ENCODE measurements at regions not wholly inside any gene's neighbourhood (a gene's known extent, or its start where the extent isn't known, plus 50 kb on each side); places are given as distances from the start of the nearest gene placed in this dataset.

GRCh38 chr10:111789821-111790220 lies 393.7 kb downstream of the GPAM start:
- Histone ChIP-seq H2BK120ac (replicated peaks; ENCODE audit: low read depth, low read length) (no peak overlapping the region), H3K23me2 (ENCODE audit: low read depth, low read length) (no peaks in the 10 kb centered on the region), H3K79me2 (ENCODE audit: control insufficient read depth in 1 of 2, insufficient read depth in 2 of 2, low read length in 2 of 2) (no peaks in the 10 kb centered on the region), H2BK12ac (ENCODE audit: low read depth, low read length) (no peak overlapping the region), H3K4me3 (ENCODE audit: extremely low read depth in 1 of 4, insufficient read depth in 2 of 4, low read depth in 3 of 4, low read length in 4 of 4) (no peak overlapping the region), H4K91ac (replicated peaks; ENCODE audit: insufficient read length, low read length) (no peak overlapping the region), H2AFZ (ENCODE audit: low read length) (no peak overlapping the region; the same call in 1 of the 2 replicates), H4K8ac (ENCODE audit: extremely low read depth, insufficient read depth, low read length) (no peak overlapping the region), H3K23ac (ENCODE audit: insufficient read length) (no peak overlapping the region), H2BK20ac (ENCODE audit: low read length) (no peak overlapping the region), H3K9me3 (ENCODE audit: insufficient read depth in 2 of 2, low read depth in 1 of 2, low read length in 1 of 2) (no peaks in the 10 kb centered on the region), H3K4me2 (ENCODE audit: insufficient read depth in 1 of 2, low read depth in 2 of 2, low read length in 2 of 2) (no peak overlapping the region), H2AK5ac (ENCODE audit: low read depth, low read length) (no peak overlapping the region), H3K4me1 (replicated peaks in 1 of 4; ENCODE audit: control insufficient read depth in 3 of 4, insufficient read depth in 4 of 4, low read length in 3 of 4) (peaks cover 0 to 5% (median 0%) of the 10 kb centered on the region in 4 experiments; a peak in 1 of 7 replicates), H3K27me3 (replicated peaks in 1 of 4; ENCODE audit: control insufficient read depth in 3 of 4, extremely low read depth in 1 of 4, insufficient read depth in 3 of 4, low read length in 3 of 4) (no peaks in the 10 kb centered on the region), H3K9ac (replicated peaks in 1 of 4; ENCODE audit: extremely low read depth in 1 of 4, low read depth in 3 of 4, low read length in 3 of 4) (no peak overlapping the region), H3K18ac (ENCODE audit: extremely low read depth, low read length) (no peak overlapping the region), H3K4ac (replicated peaks; ENCODE audit: insufficient read length, low read depth, low read length) (no peak overlapping the region), H3K14ac (ENCODE audit: insufficient read length) (no peak overlapping the region), H2BK5ac (ENCODE audit: low read depth, low read length) (no peak overlapping the region), H2BK15ac (ENCODE audit: low read length) (no peak overlapping the region), H3K27ac (ENCODE audit: low read depth, low read length) (no peak overlapping the region), H3K36me3 (ENCODE audit: control insufficient read depth in 2 of 4, insufficient read depth in 4 of 4, low read length in 3 of 4) (no peaks in the 10 kb centered on the region), H3K56ac (replicated peaks; ENCODE audit: insufficient read length, low read depth, low read length) (no peak overlapping the region), H4K5ac (ENCODE audit: insufficient read length, low read depth, low read length) (no peak overlapping the region), H4K20me1 (replicated peaks in 1 of 2; ENCODE audit: control insufficient read depth in 1 of 2, insufficient read depth in 2 of 2, low read length in 2 of 2) (no peaks in the 10 kb centered on the region), H3K79me1 (ENCODE audit: low read depth, low read length) (no peaks in the 10 kb centered on the region)
- ChIA-PET POLR2A (ENCODE audit: partially characterized antibody) (no interaction called here), CTCF (ENCODE audit: partially characterized antibody) (no interaction called here)
- FAIRE-seq: no peak
- DNase-seq (ENCODE audit: low read depth in 1 of 2, low spot score in 2 of 2): no peak
- TF ChIP-seq SUZ12 (IDR thresholded peaks at IDR 0.05; ENCODE audit: low read length) (no peak), CTBP2 (IDR thresholded peaks at IDR 0.05; ENCODE audit: borderline replicate concordance, insufficient read depth, insufficient read length, low read length) (no peak), HDAC2 (IDR thresholded peaks at IDR 0.05; ENCODE audit: borderline replicate concordance in 1 of 2, low read depth in 2 of 2, low read length in 2 of 2) (no peak), CHD1 (IDR thresholded peaks at IDR 0.05; ENCODE audit: low read depth, low read length) (no peak), YY1 (IDR thresholded peaks at IDR 0.05; ENCODE audit: low read depth, low read length) (no peak)
- TF ChIP-seq, protein P1, sequence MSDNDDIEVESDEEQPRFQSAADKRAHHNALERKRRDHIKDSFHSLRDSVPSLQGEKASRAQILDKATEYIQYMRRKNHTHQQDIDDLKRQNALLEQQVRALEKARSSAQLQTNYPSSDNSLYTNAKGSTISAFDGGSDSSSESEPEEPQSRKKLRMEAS (IDR thresholded peaks at IDR 0.05): no peak

Measured in H1 (cell line).